Fibroblast of villous mesenchyme (primary cell): ENCODE measurements at regions not wholly inside any gene's neighbourhood (a gene's known extent, or its start where the extent isn't known, plus 50 kb on each side); places are given as distances from the start of the nearest gene placed in this dataset.

Source experiments
- DNase-seq: peaks from one replicate; pipeline ENCODE4 v3.0.0-alpha.2; 2010; ENCODE audit warnings: low read depth
- H3K4me3 ChIP-seq: 2 replicates; pipeline ENCODE4 v1.5.1; 2011; ENCODE audit warnings: low read depth, mild to moderate bottlenecking, low read length
- CTCF ChIP-seq: IDR thresholded peaks from 2 replicates; pipeline ENCODE4 v1.5.1; 2012; ENCODE audit warnings: low read depth, mild to moderate bottlenecking, low read length; ENCODE audit not compliant: insufficient read depth

DNA sequence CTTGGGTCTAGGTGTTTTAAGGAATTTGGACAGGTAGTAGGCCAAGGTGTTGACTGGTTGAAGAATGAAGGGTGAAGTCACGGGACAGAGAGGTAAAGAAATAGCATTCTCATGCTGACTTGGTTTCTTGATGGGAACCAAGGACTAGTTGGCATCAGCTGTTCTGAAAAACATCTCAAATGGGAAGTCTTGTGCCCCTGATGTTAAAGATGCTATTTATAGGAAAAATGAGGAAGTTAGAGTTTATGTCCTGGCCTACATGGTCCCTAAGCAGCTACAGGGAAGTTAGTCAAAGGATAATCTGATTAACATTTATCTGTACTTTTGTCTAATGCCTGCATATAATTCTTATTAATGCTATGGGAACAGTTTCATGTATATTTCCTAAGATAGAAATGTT is 262.4 kb downstream of the HHIPL2 start:
- TF ChIP-seq CTCF = no peak
- no peak for DNase-seq
- no peak overlapping the region for H3K4me3 ChIP-seq

DNA sequence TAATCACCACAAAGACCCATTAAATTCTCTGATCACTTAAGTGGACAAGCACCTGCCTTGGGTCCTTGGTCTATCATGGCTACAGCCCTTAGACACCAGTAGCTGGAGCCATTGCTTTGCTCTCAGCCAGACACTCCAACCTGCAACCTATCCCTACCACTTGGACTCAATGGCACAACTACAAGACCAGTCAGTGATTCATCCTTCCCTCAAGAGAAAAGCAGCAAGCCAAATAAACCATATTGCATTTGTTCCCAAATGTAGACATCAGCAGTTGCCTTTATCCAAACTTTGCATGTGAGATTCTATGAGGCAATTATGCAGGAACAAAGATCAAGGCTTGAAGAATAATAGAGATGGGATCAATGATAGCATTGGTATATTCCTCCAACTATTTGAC is 263.4 kb downstream of the HHIPL2 start:
- DNase-seq = no peak
- TF ChIP-seq CTCF = no peak
- no peak overlapping the region for H3K4me3 ChIP-seq

- DNase-seq = peak; percentile 92
- no peak overlapping the region for H3K4me3 ChIP-seq
- no peak for TF ChIP-seq CTCF
Observed at GRCh38 chr1:222283147-222283768, 264.6 kb downstream of the HHIPL2 start.

DNA sequence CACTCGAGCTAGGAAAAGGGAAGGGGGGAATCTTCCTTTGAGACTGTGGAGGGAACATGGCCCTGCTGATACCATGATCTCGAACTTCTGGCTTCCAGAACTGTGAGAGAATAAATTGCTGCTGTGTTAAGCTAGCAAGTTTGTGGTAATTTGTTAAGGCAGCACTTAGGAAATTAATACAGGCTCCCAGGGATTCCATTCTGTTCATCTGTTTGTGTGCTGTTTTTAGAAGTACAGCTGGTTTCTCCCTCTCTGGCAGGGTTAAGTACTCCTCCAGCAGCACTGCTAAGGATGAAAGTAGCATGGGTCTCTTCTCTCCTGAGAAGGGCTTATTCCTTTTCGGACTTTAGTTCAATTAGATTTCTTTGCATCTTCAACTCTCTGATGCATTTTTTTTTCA is 268.3 kb downstream of the HHIPL2 start:
- no peak for TF ChIP-seq CTCF
- DNase-seq = peak; percentile 5
- no peak overlapping the region for H3K4me3 ChIP-seq

GRCh38 chr1:222278501-222278900 is 269.4 kb downstream of the HHIPL2 start:
- no peak for TF ChIP-seq CTCF
- no peak overlapping the region for H3K4me3 ChIP-seq
- DNase-seq = no peak

- no peak for TF ChIP-seq CTCF
- DNase-seq = no peak
- no peak overlapping the region for H3K4me3 ChIP-seq
Observed at GRCh38 chr1:222275729-222276465, 272.0 kb downstream of the HHIPL2 start.
